PC-3 (cell line): ENCODE measurements at regions not wholly inside any gene's neighbourhood (a gene's known extent, or its start where the extent isn't known, plus 50 kb on each side); places are given as distances from the start of the nearest gene placed in this dataset.

Experiments used
- EZH2 ChIP-seq: fragments of 300-600 bp; sonication (generic); IDR thresholded peaks from one replicate; pipeline ENCODE4 v1.6.1; 2017; ENCODE audit warnings: antibody characterized with exemption, mild to moderate bottlenecking, low read length; ENCODE audit not compliant: unreplicated experiment
- TF ChIP-seq, protein P1 (sequence below): fragments of 300-600 bp; sonication (generic); conservative IDR thresholded peaks from 2 replicates; pipeline ENCODE4 v1.5.1; 2017; ENCODE audit warnings: antibody characterized with exemption, low read depth, mild to moderate bottlenecking, low read length

DNA sequence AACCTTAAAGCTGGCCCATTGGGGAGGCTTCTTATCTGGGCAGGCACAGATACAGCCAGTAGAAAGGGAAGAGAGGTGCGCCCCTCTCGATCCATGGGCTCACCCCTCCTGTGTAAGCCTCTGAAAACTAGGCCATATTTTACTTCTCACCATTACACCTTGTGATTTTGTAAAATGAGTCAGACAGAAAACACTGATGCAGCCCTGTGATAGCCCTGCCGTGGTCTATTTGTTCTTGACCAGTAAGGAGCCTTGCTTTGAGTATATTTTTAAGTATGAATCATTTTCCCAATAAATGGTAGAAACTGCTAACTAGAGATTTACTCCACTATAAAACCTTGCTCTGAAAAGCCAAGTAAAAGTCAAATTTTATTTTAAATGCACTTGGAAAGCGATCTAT, 329.8 kb upstream of the MBL2 start:
- TF ChIP-seq, protein P1, sequence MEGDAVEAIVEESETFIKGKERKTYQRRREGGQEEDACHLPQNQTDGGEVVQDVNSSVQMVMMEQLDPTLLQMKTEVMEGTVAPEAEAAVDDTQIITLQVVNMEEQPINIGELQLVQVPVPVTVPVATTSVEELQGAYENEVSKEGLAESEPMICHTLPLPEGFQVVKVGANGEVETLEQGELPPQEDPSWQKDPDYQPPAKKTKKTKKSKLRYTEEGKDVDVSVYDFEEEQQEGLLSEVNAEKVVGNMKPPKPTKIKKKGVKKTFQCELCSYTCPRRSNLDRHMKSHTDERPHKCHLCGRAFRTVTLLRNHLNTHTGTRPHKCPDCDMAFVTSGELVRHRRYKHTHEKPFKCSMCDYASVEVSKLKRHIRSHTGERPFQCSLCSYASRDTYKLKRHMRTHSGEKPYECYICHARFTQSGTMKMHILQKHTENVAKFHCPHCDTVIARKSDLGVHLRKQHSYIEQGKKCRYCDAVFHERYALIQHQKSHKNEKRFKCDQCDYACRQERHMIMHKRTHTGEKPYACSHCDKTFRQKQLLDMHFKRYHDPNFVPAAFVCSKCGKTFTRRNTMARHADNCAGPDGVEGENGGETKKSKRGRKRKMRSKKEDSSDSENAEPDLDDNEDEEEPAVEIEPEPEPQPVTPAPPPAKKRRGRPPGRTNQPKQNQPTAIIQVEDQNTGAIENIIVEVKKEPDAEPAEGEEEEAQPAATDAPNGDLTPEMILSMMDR: no peak
- TF ChIP-seq EZH2: no peak
